K562 (cell line): ENCODE measurements at regions not wholly inside any gene's neighbourhood (a gene's known extent, or its start where the extent isn't known, plus 50 kb on each side); places are given as distances from the start of the nearest gene placed in this dataset.

ENCODE experiments used
- ATAC-seq: fragments of 200-7000 bp; cut with Tn5 transposase; 3 replicates; pipeline ENCODE4 v1.9.1; 2020; ENCODE audit warnings: moderate library complexity
- BruUV-seq: library from RNA; stranded (reverse); fragments of 400-500 nt; replicated peaks from 2 replicates; lab custom pipeline; 2021; lab: Mats Ljungman, UMichigan
- CTCF ChIA-PET: fragments of 300-600 bp; formaldehyde crosslinking; extraction: SDS; loops from one replicate; lab custom pipeline; 2021; ENCODE audit warnings: low intra/inter-chr PET ratio; lab: Yijun Ruan, JAX
- POLR2A ChIA-PET: fragments of 300-600, 350-650 bp; sonication (Branson Sonifier 250); formaldehyde crosslinking; extraction: SDS; loops from one replicate; lab custom pipeline; 2021; ENCODE audit warnings: antibody characterized with exemption, inconsistent platforms; lab: Yijun Ruan, JAX
- DNase-seq, 4 experiments: peaks; one replicate each; pipeline versions ENCODE4 v3.0.0 to v3.0.0-alpha.2; 2011 to 2018; ENCODE audit warnings: low spot score in 3 of 4, mixed read lengths in 3 of 4; ENCODE audit errors: extremely low read depth in 1 of 4
- FAIRE-seq: peaks from 2 replicates; lab custom pipeline; 2011; peaks lifted over from hg19 to GRCh38; lab: Jason Lieb, UNC
- H2AFZ ChIP-seq: 2 replicates; pipeline ENCODE4 v1.6.0; 2011; ENCODE audit warnings: low read depth, low read length, control low read depth, inconsistent platforms
- H3K27ac ChIP-seq: fragments of 200-600 bp; 3 replicates; pipeline ENCODE4 v1.8.0; 2011; ENCODE audit warnings: low read depth, mild to moderate bottlenecking, control low read depth, inconsistent platforms, low read length, moderate library complexity, mixed read lengths; ENCODE audit errors: extremely low read depth
- H3K27me3 ChIP-seq, 2 experiments: fragments of 300-600 bp in 1 of 2; 2 replicates in 1 of 2; 3 replicates in 1 of 2; pipeline versions ENCODE4 v1.6.0 to v1.8.0; 2011; ENCODE audit warnings: inconsistent platforms in 2 of 2, low read length in 2 of 2, mild to moderate bottlenecking in 1 of 2, mixed read lengths in 1 of 2, moderate library complexity in 1 of 2; ENCODE audit not compliant: control insufficient read depth in 2 of 2, insufficient read depth in 2 of 2
- H3K36me3 ChIP-seq: fragments of 300-600 bp; 3 replicates; pipeline ENCODE4 v1.8.0; 2011; ENCODE audit warnings: mild to moderate bottlenecking, low read length, inconsistent platforms; ENCODE audit not compliant: control insufficient read depth, insufficient read depth
- H3K4me1 ChIP-seq, 2 experiments: fragments of 200-600 bp in 1 of 2; replicated peaks in 1 of 2; 2 replicates in 1 of 2; 3 replicates in 1 of 2; pipeline versions ENCODE4 v1.5.1 to v1.8.0; 2011; ENCODE audit warnings: inconsistent platforms in 2 of 2, low read length in 2 of 2, mild to moderate bottlenecking in 1 of 2, mixed read lengths in 1 of 2, moderate library complexity in 1 of 2; ENCODE audit not compliant: control insufficient read depth in 2 of 2, insufficient read depth in 2 of 2
- H3K4me2 ChIP-seq: 2 replicates; pipeline ENCODE4 v1.6.1; 2011; ENCODE audit warnings: low read length, control low read depth, inconsistent platforms, mixed read lengths; ENCODE audit not compliant: insufficient read depth
- H3K4me3 ChIP-seq: fragments of 200-600 bp; sonication (generic), shearing (Covaris generic); 2 replicates; pipeline ENCODE4 v1.5.1; 2016; ENCODE audit warnings: control low read depth, inconsistent platforms
- H3K79me2 ChIP-seq: fragments of 200-600 bp; 3 replicates; pipeline ENCODE4 v1.8.0; 2011; ENCODE audit warnings: low read length, inconsistent platforms; ENCODE audit not compliant: control insufficient read depth, insufficient read depth
- H3K9ac ChIP-seq, 2 experiments: 2 replicates each; pipeline versions ENCODE4 v1.6.0 to v1.6.1; 2011; ENCODE audit warnings: low read depth in 2 of 2, low read length in 2 of 2, control low read depth in 1 of 2, inconsistent platforms in 1 of 2, mild to moderate bottlenecking in 1 of 2, mixed read lengths in 1 of 2; ENCODE audit not compliant: insufficient read depth in 1 of 2
- H3K9me1 ChIP-seq: one replicate; pipeline ENCODE4 v1.6.0; 2011; ENCODE audit warnings: inconsistent platforms, mild to moderate bottlenecking, low read length, moderate library complexity; ENCODE audit not compliant: control insufficient read depth, insufficient read depth
- H3K9me3 ChIP-seq: replicated peaks from 2 replicates; pipeline ENCODE4 v1.5.1; 2011; ENCODE audit warnings: low read depth, low read length, inconsistent platforms; ENCODE audit not compliant: control insufficient read depth, insufficient read depth
- H4K20me1 ChIP-seq: replicated peaks from 2 replicates; pipeline ENCODE4 v1.6.1; 2011; ENCODE audit warnings: low read length, inconsistent platforms, mixed read lengths; ENCODE audit not compliant: control insufficient read depth, insufficient read depth
- ARID1B ChIP-seq: fragments of 450-650 bp; IDR thresholded peaks from 2 replicates; pipeline ENCODE4 v1.6.1; 2016; ENCODE audit warnings: antibody characterized with exemption, mild to moderate bottlenecking, inconsistent platforms
- CBX3 ChIP-seq, 2 experiments: IDR thresholded peaks; 1 replicate in 1 of 2; 2 replicates in 1 of 2; pipeline ENCODE4 v1.6.1; 2012; ENCODE audit warnings: inconsistent platforms in 2 of 2, low read length in 2 of 2, borderline replicate concordance in 1 of 2, control low read depth in 1 of 2
- CEBPB ChIP-seq: fragments of 450-650 bp; IDR thresholded peaks from 2 replicates; pipeline ENCODE4 v1.6.1; 2016; ENCODE audit warnings: missing genetic modification characterization, missing compliant biosample characterization
- MTA1 ChIP-seq: fragments of 450-650 bp; IDR thresholded peaks from 2 replicates; pipeline ENCODE4 v1.6.1; 2017; ENCODE audit warnings: borderline replicate concordance
- SMARCC2 ChIP-seq: fragments of 450-650 bp; IDR thresholded peaks from 2 replicates; pipeline ENCODE4 v1.6.1; 2017; ENCODE audit warnings: antibody characterized with exemption, moderate library complexity, mild to moderate bottlenecking, low read depth
- SOX6 ChIP-seq: fragments of 450-650 bp; IDR thresholded peaks from 2 replicates; pipeline ENCODE4 v1.6.1; 2014; ENCODE audit warnings: mild to moderate bottlenecking
- STAT5A ChIP-seq: IDR thresholded peaks from 2 replicates; pipeline ENCODE4 v1.6.1; 2012; ENCODE audit warnings: low read length, inconsistent platforms, borderline replicate concordance
- ZNF24 ChIP-seq: fragments of 450-650 bp; IDR thresholded peaks from 2 replicates; pipeline ENCODE4 v1.6.1; 2016
- ZNF764 ChIP-seq: fragments of 250-450 bp; sonication (Bioruptor Pico); IDR thresholded peaks from 2 replicates; pipeline ENCODE4 v1.4.0; 2020; ENCODE audit warnings: low read depth, mild to moderate bottlenecking, moderate library complexity
- WGBS: fragments of 100-300 bp; shearing (Covaris generic); methylation state at CpG from one replicate; pipeline ENCODE4 v1.1.6; 2016; ENCODE audit warnings: low coverage, mixed read lengths; ENCODE audit not compliant: insufficient coverage; ENCODE audit errors: missing lambda C conversion rate; 5-methylcytosine and 5-hydroxymethylcytosine counted together
- in situ Hi-C: fragments of 300-500 bp; cut with MboI; formaldehyde crosslinking; loops from 4 replicates; pipeline ENCODE4 v1.15.0; 2018; ENCODE audit warnings: inconsistent platforms, mixed read lengths
- intact Hi-C: fragments of 100-400 bp; cut with micrococcal nuclease; formaldehyde crosslinking; loops from 2 replicates; pipeline ENCODE4 v1.14.2; 2022
- TF ChIP-seq, protein P1 (sequence below): IDR thresholded peaks from 2 replicates; pipeline ENCODE4 v1.6.1; 2012; ENCODE audit warnings: low read depth, low read length, improper control_type of control experiment, borderline replicate concordance

DNA sequence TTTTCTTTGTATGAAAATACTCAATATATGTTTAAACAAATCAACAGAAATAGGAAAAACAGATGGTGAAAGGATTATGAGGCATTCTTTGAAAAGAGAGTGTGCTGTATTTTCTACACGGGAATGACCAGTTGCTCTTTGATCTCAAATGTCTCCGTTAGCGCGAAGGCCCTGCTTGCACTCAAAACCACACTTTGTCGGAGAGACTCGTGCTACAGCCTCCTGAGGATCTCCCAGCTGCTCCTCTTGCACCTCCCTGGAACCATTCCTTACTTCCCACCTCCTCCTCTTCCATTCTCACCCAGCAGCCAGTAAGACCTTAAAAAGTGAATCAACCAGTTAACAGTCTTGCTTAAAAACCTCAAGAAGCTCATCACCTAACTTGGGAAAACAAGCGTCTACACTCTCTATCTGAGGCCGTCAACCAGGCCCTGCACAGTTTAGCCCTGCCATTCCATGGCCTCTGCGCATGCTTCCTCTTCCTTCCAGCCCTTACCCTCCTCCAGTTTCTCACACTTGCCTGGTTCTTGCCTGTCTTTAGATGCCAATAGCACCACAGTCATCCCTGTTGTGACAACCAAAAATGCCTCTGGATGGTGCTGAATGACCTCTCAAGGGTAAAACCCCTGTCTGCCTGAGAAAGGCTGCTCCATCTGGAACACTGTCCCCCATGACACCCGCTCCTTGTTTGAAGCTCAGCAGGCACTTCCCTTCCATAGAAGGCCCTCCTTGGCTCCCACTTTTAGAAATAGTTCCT is 594.7 kb upstream of the WWC1 start (continued):
- no peak for TF ChIP-seq CEBPB (tag)

DNA sequence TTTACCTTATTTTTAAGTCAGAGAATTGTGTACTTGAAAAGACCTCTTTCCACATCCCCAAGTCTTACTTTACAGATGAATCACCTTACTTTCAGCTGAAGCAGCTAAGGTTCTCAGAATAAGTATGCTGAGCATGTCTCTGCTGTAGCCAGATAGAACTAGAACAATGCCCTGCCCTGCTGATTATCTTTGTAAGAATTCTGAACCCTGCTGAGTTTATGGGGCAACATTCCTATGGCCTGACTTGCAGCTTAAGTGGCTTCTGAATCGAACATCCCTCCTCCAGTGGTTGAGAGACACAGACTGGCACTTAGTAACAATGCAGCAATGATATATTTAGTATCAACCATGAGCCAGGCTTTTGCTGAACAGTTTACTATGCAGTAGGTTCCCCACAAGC is 592.0 kb upstream of the WWC1 start:
- no peak for TF ChIP-seq SOX6
- TF ChIP-seq MTA1: no peak
- no peak for TF ChIP-seq SMARCC2
- TF ChIP-seq ZNF764 (CRISPR knock-in tag): no peak
- TF ChIP-seq, protein P1, sequence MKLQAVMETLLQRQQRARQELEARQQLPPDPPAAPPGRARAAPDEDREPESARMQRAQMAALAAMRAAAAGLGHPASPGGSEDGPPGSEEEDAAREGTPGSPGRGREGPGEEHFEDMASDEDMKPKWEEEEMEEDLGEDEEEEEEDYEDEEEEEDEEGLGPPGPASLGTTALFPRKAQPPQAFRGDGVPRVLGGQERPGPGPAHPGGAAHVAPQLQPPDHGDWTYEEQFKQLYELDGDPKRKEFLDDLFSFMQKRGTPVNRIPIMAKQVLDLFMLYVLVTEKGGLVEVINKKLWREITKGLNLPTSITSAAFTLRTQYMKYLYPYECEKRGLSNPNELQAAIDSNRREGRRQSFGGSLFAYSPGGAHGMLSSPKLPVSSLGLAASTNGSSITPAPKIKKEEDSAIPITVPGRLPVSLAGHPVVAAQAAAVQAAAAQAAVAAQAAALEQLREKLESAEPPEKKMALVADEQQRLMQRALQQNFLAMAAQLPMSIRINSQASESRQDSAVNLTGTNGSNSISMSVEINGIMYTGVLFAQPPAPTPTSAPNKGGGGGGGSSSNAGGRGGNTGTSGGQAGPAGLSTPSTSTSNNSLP: no peak
- no peak for TF ChIP-seq ZNF24
- TF ChIP-seq ARID1B: no peak
- no peak for TF ChIP-seq CBX3 (IDR thresholded peaks at IDR 0.05; ENCODE audit: borderline replicate concordance in 1 of 2, low read length in 2 of 2)
- TF ChIP-seq STAT5A: no peak
- ATAC-seq (no peak), FAIRE-seq (no peak), DNase-seq (no peak)
- H4K20me1 ChIP-seq: no peaks in the 10 kb centered on the region
- no peaks in the 10 kb centered on the region for H3K27me3 ChIP-seq
- intact Hi-C loops: no loop called here
- H3K9ac ChIP-seq: no peak overlapping the region
- ChIA-PET POLR2A (no interaction called here), CTCF (no interaction called here)
- H3K4me2 ChIP-seq: no peak overlapping the region
- no peak overlapping the region for H3K27ac ChIP-seq
- WGBS: 0% methylated on average over 1 of the region's 1 CpG
- no peaks in the 10 kb centered on the region for H3K4me1 ChIP-seq
- H2AFZ ChIP-seq: no peak overlapping the region
- H3K79me2 ChIP-seq: no peaks in the 10 kb centered on the region
- no peak overlapping the region for H3K4me3 ChIP-seq
- no peaks in the 10 kb centered on the region for H3K9me3 ChIP-seq
- in situ Hi-C loops: no loop called here
- BruUV-seq: no TSS peak
- H3K9me1 ChIP-seq: no peaks in the 10 kb centered on the region
- H3K36me3 ChIP-seq: no peaks in the 10 kb centered on the region
